PC-9 (cell line): ENCODE measurements at regions not wholly inside any gene's neighbourhood (a gene's known extent, or its start where the extent isn't known, plus 50 kb on each side); places are given as distances from the start of the nearest gene placed in this dataset.

Experiments used
- BruUV-seq: library from RNA; stranded (reverse); fragments of 400-500 nt; replicated peaks from 2 replicates; lab custom pipeline; 2021; lab: Mats Ljungman, UMichigan
- CTCF ChIA-PET: fragments of 300-600 bp; sonication (Branson Sonifier 250); formaldehyde crosslinking; loops from one replicate; lab custom pipeline; 2022; ENCODE audit warnings: antibody characterized with exemption; lab: Charles Lee
- POLR2A ChIA-PET: fragments of 300-600 bp; sonication (Branson Sonifier 250); formaldehyde crosslinking; loops from one replicate; lab custom pipeline; 2022; ENCODE audit warnings: antibody characterized with exemption; ENCODE audit not compliant: unreplicated experiment; lab: Charles Lee
- DNase-seq, 2 experiments: peaks; one replicate each; pipeline versions ENCODE4 v3.0.0 to v3.0.0-alpha.2; 2015 to 2022; ENCODE audit warnings: mixed read lengths in 1 of 2
- H2AFZ ChIP-seq: fragments of 200-600 bp; sonication (generic); 2 replicates; pipeline ENCODE4 v1.8.1; 2017; ENCODE audit warnings: antibody characterized with exemption
- H3F3A ChIP-seq: fragments of 200-600 bp; sonication (generic); 2 replicates; pipeline ENCODE4 v1.8.1; 2017; ENCODE audit warnings: antibody characterized with exemption, mild to moderate bottlenecking, low read depth; ENCODE audit not compliant: insufficient read depth
- H3K27ac ChIP-seq: fragments of 200-600 bp; sonication (generic); 2 replicates; pipeline ENCODE4 v1.6.1; 2016; ENCODE audit warnings: mixed run types
- H3K27me3 ChIP-seq: fragments of 200-600 bp; sonication (generic); 2 replicates; pipeline ENCODE4 v1.6.1; 2016; ENCODE audit warnings: low read depth, mixed run types; ENCODE audit not compliant: insufficient read depth
- H3K36me3 ChIP-seq: fragments of 200-600 bp; sonication (generic); 2 replicates; pipeline ENCODE4 v1.6.1; 2016; ENCODE audit warnings: low read depth, mixed run types
- H3K4me1 ChIP-seq: fragments of 200-600 bp; sonication (generic); replicated peaks from 2 replicates; pipeline ENCODE4 v1.6.1; 2016; ENCODE audit warnings: mixed run types; ENCODE audit not compliant: insufficient read depth
- H3K4me2 ChIP-seq: fragments of 200-600 bp; sonication (generic); 2 replicates; pipeline ENCODE4 v1.6.1; 2017; ENCODE audit warnings: mixed run types
- H3K4me3 ChIP-seq: fragments of 200-600 bp; sonication (generic); 2 replicates; pipeline ENCODE4 v1.6.1; 2016; ENCODE audit warnings: mixed run types
- H3K79me2 ChIP-seq: fragments of 200-600 bp; sonication (generic); 2 replicates; pipeline ENCODE4 v1.6.1; 2017; ENCODE audit warnings: low read depth, mixed run types
- H3K9me2 ChIP-seq: fragments of 200-600 bp; sonication (generic); 2 replicates; pipeline ENCODE4 v1.8.1; 2017; ENCODE audit warnings: mild to moderate bottlenecking; ENCODE audit not compliant: insufficient read depth
- H3K9me3 ChIP-seq: fragments of 200-600 bp; sonication (generic); 2 replicates; pipeline ENCODE4 v1.8.1; 2016; ENCODE audit warnings: low read depth; ENCODE audit not compliant: insufficient read depth
- H4K20me1 ChIP-seq: fragments of 200-600 bp; sonication (generic); 2 replicates; pipeline ENCODE4 v1.8.1; 2017; ENCODE audit not compliant: insufficient read depth
- CTCF ChIP-seq: fragments of 200-600 bp; sonication (generic); conservative IDR thresholded peaks from 2 replicates; pipeline ENCODE4 v1.6.1; 2017; ENCODE audit warnings: mixed run types, antibody characterized with exemption, mild to moderate bottlenecking, moderate library complexity
- EZH2 ChIP-seq: fragments of 200-600 bp; sonication (generic); IDR thresholded peaks from 2 replicates; pipeline ENCODE4 v1.8.0; 2017; ENCODE audit warnings: antibody characterized with exemption, low read depth
- intact Hi-C: fragments of 100-400 bp; cut with micrococcal nuclease; formaldehyde crosslinking; loops from one replicate; pipeline ENCODE4 v1.10.0; 2022; ENCODE audit not compliant: unreplicated experiment

- CTCF ChIA-PET = no interaction called here
Observed at GRCh38 chr11:13220148-13220547, 57.4 kb upstream of the BMAL1 start.

GRCh38 chr11:13221722-13222121, 55.9 kb upstream of the BMAL1 start:
- TF ChIP-seq CTCF (no peak), EZH2 (no peak)
- H3K9me2 ChIP-seq = no peaks in the 10 kb centered on the region
- peaks cover 7% of the 10 kb centered on the region for H3K4me1 ChIP-seq
- H3F3A ChIP-seq = peaks cover 5% of the 10 kb centered on the region; the same call in 1 of the 2 replicates
- no TSS peak for BruUV-seq
- no peaks in the 10 kb centered on the region for H3K27me3 ChIP-seq
- no peak overlapping the region for H2AFZ ChIP-seq
- intact Hi-C loops = no loop called here
- DNase-seq = no peak
- H4K20me1 ChIP-seq = no peaks in the 10 kb centered on the region
- H3K36me3 ChIP-seq = no peaks in the 10 kb centered on the region
- H3K9me3 ChIP-seq = no peaks in the 10 kb centered on the region
- H3K27ac ChIP-seq = no peak overlapping the region
- H3K4me2 ChIP-seq = no peak overlapping the region
- CTCF ChIA-PET = no interaction called here
- H3K4me3 ChIP-seq = no peak overlapping the region
- POLR2A ChIA-PET = no interaction called here
- no peaks in the 10 kb centered on the region for H3K79me2 ChIP-seq

More at GRCh38 chr11:13220148-13220547, 57.4 kb upstream of the BMAL1 start:
- peaks cover 22% of the 10 kb centered on the region for H3K4me1 ChIP-seq
- POLR2A ChIA-PET = no interaction called here
- H3F3A ChIP-seq = peaks cover 17% of the 10 kb centered on the region; the same call in 1 of the 2 replicates
- H3K27ac ChIP-seq = no peak overlapping the region
- no peak overlapping the region for H3K4me3 ChIP-seq
- no TSS peak for BruUV-seq
- DNase-seq = no peak
- H2AFZ ChIP-seq = no peak overlapping the region
- no peaks in the 10 kb centered on the region for H3K79me2 ChIP-seq
- no peaks in the 10 kb centered on the region for H4K20me1 ChIP-seq
- no peaks in the 10 kb centered on the region for H3K9me3 ChIP-seq
- no peaks in the 10 kb centered on the region for H3K9me2 ChIP-seq
- H3K36me3 ChIP-seq = no peaks in the 10 kb centered on the region
- intact Hi-C loops = no loop called here
- H3K27me3 ChIP-seq = no peaks in the 10 kb centered on the region
- TF ChIP-seq EZH2 (no peak), CTCF (no peak)
- no peak overlapping the region for H3K4me2 ChIP-seq

GRCh38 chr11:13222285-13222684, 55.3 kb upstream of the BMAL1 start:
- Histone ChIP-seq H3K4me1 (peaks cover 2% of the 10 kb centered on the region), H3K27ac (no peak overlapping the region), H3K9me2 (no peaks in the 10 kb centered on the region), H3K27me3 (no peaks in the 10 kb centered on the region), H3K4me2 (no peak overlapping the region), H4K20me1 (no peaks in the 10 kb centered on the region), H3F3A (no peaks in the 10 kb centered on the region), H3K4me3 (no peak overlapping the region), H3K36me3 (no peaks in the 10 kb centered on the region), H3K79me2 (no peaks in the 10 kb centered on the region), H2AFZ (no peak overlapping the region), H3K9me3 (no peaks in the 10 kb centered on the region)
- BruUV-seq = no TSS peak
- intact Hi-C loops = no loop called here
- ChIA-PET POLR2A (no interaction called here), CTCF (no interaction called here)
- TF ChIP-seq CTCF = no peak
- TF ChIP-seq EZH2 = no peak
- no peak for DNase-seq
